Mesendoderm (in vitro differentiated cells): ENCODE measurements at regions not wholly inside any gene's neighbourhood (a gene's known extent, or its start where the extent isn't known, plus 50 kb on each side); places are given as distances from the start of the nearest gene placed in this dataset.

Experiments used
- DNase-seq: peaks from one replicate; pipeline ENCODE4 v3.0.0; 2013
- H2AK5ac ChIP-seq: 2 replicates; pipeline ENCODE4 v1.6.1; 2013; ENCODE audit warnings: low read length, inconsistent platforms
- H2BK120ac ChIP-seq: 2 replicates; pipeline ENCODE4 v1.6.1; 2013; ENCODE audit warnings: low read depth, mild to moderate bottlenecking, low read length, moderate library complexity, mixed read lengths
- H2BK15ac ChIP-seq: replicated peaks from 2 replicates; pipeline ENCODE4 v1.6.1; 2013; ENCODE audit warnings: low read depth, mild to moderate bottlenecking, moderate library complexity
- H2BK5ac ChIP-seq: 2 replicates; pipeline ENCODE4 v1.6.1; 2013; ENCODE audit warnings: low read length, inconsistent platforms
- H3K18ac ChIP-seq: 2 replicates; pipeline ENCODE4 v1.6.1; 2013; ENCODE audit warnings: mild to moderate bottlenecking, low read length, mixed read lengths
- H3K23ac ChIP-seq: one replicate; pipeline ENCODE4 v1.6.1; 2013; ENCODE audit warnings: low read length
- H3K27ac ChIP-seq: 2 replicates; pipeline ENCODE4 v1.5.1; 2013; ENCODE audit warnings: low read depth, mild to moderate bottlenecking, inconsistent platforms, low read length, moderate library complexity
- H3K27me3 ChIP-seq: 2 replicates; pipeline ENCODE4 v1.6.1; 2013; ENCODE audit warnings: low read length, control low read depth, mild to moderate bottlenecking, inconsistent platforms; ENCODE audit not compliant: insufficient read depth, poor library complexity
- H3K36me3 ChIP-seq: 2 replicates; pipeline ENCODE4 v1.6.1; 2013; ENCODE audit warnings: low read length, inconsistent platforms; ENCODE audit not compliant: control insufficient read depth, insufficient read depth
- H3K4ac ChIP-seq: one replicate; pipeline ENCODE4 v1.6.1; 2013; ENCODE audit warnings: low read depth, mild to moderate bottlenecking, low read length, moderate library complexity
- H3K4me1 ChIP-seq: 2 replicates; pipeline ENCODE4 v1.6.1; 2013; ENCODE audit warnings: low read depth, low read length, inconsistent platforms; ENCODE audit not compliant: control insufficient read depth
- H3K4me2 ChIP-seq: 2 replicates; pipeline ENCODE4 v1.6.1; 2013; ENCODE audit warnings: low read length
- H3K4me3 ChIP-seq: 2 replicates; pipeline ENCODE4 v1.5.1; 2013; ENCODE audit warnings: mild to moderate bottlenecking, low read length
- H3K56ac ChIP-seq: one replicate; pipeline ENCODE4 v1.6.1; 2013; ENCODE audit warnings: low read length
- H3K79me1 ChIP-seq: 2 replicates; pipeline ENCODE4 v1.6.1; 2013; ENCODE audit warnings: low read length, inconsistent platforms
- H3K79me2 ChIP-seq: 2 replicates; pipeline ENCODE4 v1.6.1; 2013; ENCODE audit warnings: mild to moderate bottlenecking, low read length; ENCODE audit not compliant: control insufficient read depth, insufficient read depth
- H3K9ac ChIP-seq: 2 replicates; pipeline ENCODE4 v1.6.1; 2013; ENCODE audit warnings: low read length, inconsistent platforms
- H4K5ac ChIP-seq: one replicate; pipeline ENCODE4 v1.6.1; 2013; ENCODE audit warnings: low read length
- H4K8ac ChIP-seq: one replicate; pipeline ENCODE4 v1.6.1; 2013; ENCODE audit warnings: low read depth, mild to moderate bottlenecking, control low read depth, low read length, moderate library complexity
- WGBS: extraction: QIAGEN DNeasy Blood & Tissue Kit; methylation state at CpG from one replicate; pipeline ENCODE4 v1.1.7; 2013; ENCODE audit warnings: low lambda C conversion rate, missing lambda C conversion rate; ENCODE audit not compliant: insufficient coverage; ENCODE audit errors: extremely low coverage; 5-methylcytosine and 5-hydroxymethylcytosine counted together

GRCh38 chr10:55897490-55897921 is 463.6 kb downstream of the ZWINT start:
- H3K4ac ChIP-seq, result no peak overlapping the region
- H3K56ac ChIP-seq, result no peak overlapping the region
- no CpG with 5 or more reads among the region's 3 CpGs for WGBS
- no peaks in the 10 kb centered on the region for H3K4me1 ChIP-seq
- no peaks in the 10 kb centered on the region for H3K79me2 ChIP-seq
- H3K27ac ChIP-seq, result no peak overlapping the region
- no peak overlapping the region for H2BK15ac ChIP-seq
- H4K5ac ChIP-seq, result no peak overlapping the region
- no peaks in the 10 kb centered on the region for H3K36me3 ChIP-seq
- no peak overlapping the region for H3K4me2 ChIP-seq
- no peak overlapping the region for H3K9ac ChIP-seq
- no peak overlapping the region for H3K18ac ChIP-seq
- peak; percentile 77 for DNase-seq
- H2BK5ac ChIP-seq, result no peak overlapping the region
- no peak overlapping the region for H4K8ac ChIP-seq
- no peak overlapping the region for H3K23ac ChIP-seq
- H2AK5ac ChIP-seq, result no peak overlapping the region
- no peak overlapping the region for H3K4me3 ChIP-seq
- no peak overlapping the region for H2BK120ac ChIP-seq
- no peaks in the 10 kb centered on the region for H3K79me1 ChIP-seq
- H3K27me3 ChIP-seq, result no peaks in the 10 kb centered on the region

DNA sequence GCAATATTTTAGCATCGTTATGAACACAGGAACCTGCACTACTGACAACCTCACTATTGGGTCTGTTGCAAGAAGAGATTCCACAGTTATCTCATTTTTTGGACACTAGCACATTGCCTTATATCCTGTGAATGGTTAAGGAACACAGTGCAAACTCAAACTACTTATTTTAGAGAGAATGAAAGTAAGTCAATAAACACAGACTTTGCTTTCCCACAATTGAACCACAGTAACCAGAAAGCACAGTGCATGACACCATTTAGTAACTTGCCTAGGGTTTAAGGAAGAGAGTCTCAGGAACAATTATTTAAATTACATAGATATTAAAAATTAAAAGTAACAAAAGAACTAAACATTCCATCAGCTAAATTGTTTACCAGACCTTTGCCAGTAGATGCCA is 468.8 kb downstream of the ZWINT start:
- Histone ChIP-seq H3K79me2 (no peaks in the 10 kb centered on the region), H3K4me3 (no peak overlapping the region), H3K4me1 (no peaks in the 10 kb centered on the region), H2BK120ac (no peak overlapping the region), H3K18ac (no peak overlapping the region), H3K79me1 (no peaks in the 10 kb centered on the region), H2BK15ac (no peak overlapping the region), H3K56ac (no peak overlapping the region), H4K5ac (no peak overlapping the region), H3K4ac (no peak overlapping the region), H3K9ac (no peak overlapping the region), H3K23ac (no peak overlapping the region), H2BK5ac (no peak overlapping the region), H3K36me3 (no peaks in the 10 kb centered on the region), H2AK5ac (no peak overlapping the region), H3K27ac (no peak overlapping the region), H3K27me3 (no peaks in the 10 kb centered on the region), H3K4me2 (no peak overlapping the region), H4K8ac (no peak overlapping the region)
- WGBS, result no CpG with 5 or more reads among the region's 1 CpG
- DNase-seq, result no peak

- no peak overlapping the region for H3K27ac ChIP-seq
- no peak overlapping the region for H2BK15ac ChIP-seq
- no peak overlapping the region for H3K4me2 ChIP-seq
- no peak overlapping the region for H3K18ac ChIP-seq
- no peak for DNase-seq
- no peaks in the 10 kb centered on the region for H3K4me1 ChIP-seq
- no peak overlapping the region for H3K56ac ChIP-seq
- H3K27me3 ChIP-seq, result no peaks in the 10 kb centered on the region
- no peak overlapping the region for H3K23ac ChIP-seq
- no peak overlapping the region for H3K4ac ChIP-seq
- no peaks in the 10 kb centered on the region for H3K79me1 ChIP-seq
- no peak overlapping the region for H4K5ac ChIP-seq
- H2BK5ac ChIP-seq, result no peak overlapping the region
- H2BK120ac ChIP-seq, result no peak overlapping the region
- no peaks in the 10 kb centered on the region for H3K79me2 ChIP-seq
- H2AK5ac ChIP-seq, result no peak overlapping the region
- no peak overlapping the region for H4K8ac ChIP-seq
- no peaks in the 10 kb centered on the region for H3K36me3 ChIP-seq
- H3K9ac ChIP-seq, result no peak overlapping the region
- no peak overlapping the region for H3K4me3 ChIP-seq
Measured at GRCh38 chr10:55881588-55881987, 479.5 kb downstream of the ZWINT start.

GRCh38 chr10:55873485-55873884 is 487.6 kb downstream of the ZWINT start:
- Histone ChIP-seq H2BK5ac (no peak overlapping the region), H2AK5ac (no peak overlapping the region), H2BK120ac (no peak overlapping the region), H3K23ac (no peak overlapping the region), H2BK15ac (no peak overlapping the region), H3K4ac (no peak overlapping the region), H3K36me3 (no peaks in the 10 kb centered on the region), H4K5ac (no peak overlapping the region), H3K79me1 (no peaks in the 10 kb centered on the region), H3K9ac (no peak overlapping the region), H3K4me1 (no peaks in the 10 kb centered on the region), H3K79me2 (no peaks in the 10 kb centered on the region), H3K4me2 (no peak overlapping the region), H3K18ac (no peak overlapping the region), H3K4me3 (no peak overlapping the region), H3K56ac (no peak overlapping the region), H3K27me3 (no peaks in the 10 kb centered on the region), H3K27ac (no peak overlapping the region), H4K8ac (no peak overlapping the region)
- no CpG with 5 or more reads among the region's 2 CpGs for WGBS
- DNase-seq, result no peak

- no peak overlapping the region for H3K23ac ChIP-seq
- no peak overlapping the region for H3K4me2 ChIP-seq
- DNase-seq, result no peak
- no peak overlapping the region for H2BK5ac ChIP-seq
- H3K36me3 ChIP-seq, result no peaks in the 10 kb centered on the region
- no peak overlapping the region for H2BK15ac ChIP-seq
- no peaks in the 10 kb centered on the region for H3K79me2 ChIP-seq
- H3K18ac ChIP-seq, result no peak overlapping the region
- H3K27ac ChIP-seq, result no peak overlapping the region
- H2BK120ac ChIP-seq, result no peak overlapping the region
- H2AK5ac ChIP-seq, result no peak overlapping the region
- no peaks in the 10 kb centered on the region for H3K27me3 ChIP-seq
- H3K4me1 ChIP-seq, result no peaks in the 10 kb centered on the region
- WGBS, result no CpG with 5 or more reads among the region's 1 CpG
- H4K8ac ChIP-seq, result no peak overlapping the region
- no peak overlapping the region for H3K4ac ChIP-seq
- no peak overlapping the region for H3K4me3 ChIP-seq
- no peak overlapping the region for H4K5ac ChIP-seq
- H3K79me1 ChIP-seq, result no peaks in the 10 kb centered on the region
- no peak overlapping the region for H3K9ac ChIP-seq
- H3K56ac ChIP-seq, result no peak overlapping the region
Measured at GRCh38 chr10:55870186-55870585, 490.9 kb downstream of the ZWINT start.

DNA sequence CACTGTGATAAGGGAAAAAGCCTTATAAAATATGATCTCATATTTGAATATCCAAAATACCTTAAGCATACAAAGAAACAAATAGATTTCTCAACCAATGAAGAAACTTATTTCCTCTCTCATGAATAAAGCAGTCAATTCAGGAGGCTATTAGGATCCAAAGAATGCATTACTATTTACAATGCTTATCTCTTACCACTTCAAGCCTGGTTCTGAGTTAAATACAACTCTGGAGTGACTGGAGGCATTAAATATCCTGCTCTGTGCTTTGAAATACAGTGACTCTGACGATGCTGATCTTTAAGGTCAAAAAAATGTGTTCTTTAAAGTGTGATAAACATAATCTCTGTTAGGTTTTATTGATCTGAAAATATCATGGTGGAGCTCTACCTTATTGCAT is 493.2 kb downstream of the ZWINT start:
- no peak overlapping the region for H2AK5ac ChIP-seq
- no peaks in the 10 kb centered on the region for H3K27me3 ChIP-seq
- no peak overlapping the region for H3K56ac ChIP-seq
- H3K23ac ChIP-seq, result no peak overlapping the region
- no CpG with 5 or more reads among the region's 1 CpG for WGBS
- no peak overlapping the region for H3K18ac ChIP-seq
- no peaks in the 10 kb centered on the region for H3K36me3 ChIP-seq
- DNase-seq, result peak; percentile 18
- no peaks in the 10 kb centered on the region for H3K4me1 ChIP-seq
- no peak overlapping the region for H4K8ac ChIP-seq
- no peak overlapping the region for H3K4me2 ChIP-seq
- no peak overlapping the region for H3K4ac ChIP-seq
- no peak overlapping the region for H3K27ac ChIP-seq
- H3K79me1 ChIP-seq, result no peaks in the 10 kb centered on the region
- H3K9ac ChIP-seq, result no peak overlapping the region
- no peak overlapping the region for H4K5ac ChIP-seq
- no peak overlapping the region for H2BK5ac ChIP-seq
- H3K4me3 ChIP-seq, result no peak overlapping the region
- no peaks in the 10 kb centered on the region for H3K79me2 ChIP-seq
- no peak overlapping the region for H2BK120ac ChIP-seq
- H2BK15ac ChIP-seq, result no peak overlapping the region
